Ishikawa (cell line): ENCODE measurements at regions not wholly inside any gene's neighbourhood (a gene's known extent, or its start where the extent isn't known, plus 50 kb on each side); places are given as distances from the start of the nearest gene placed in this dataset.

Experiments used
- CEBPB ChIP-seq: IDR thresholded peaks from 2 replicates; pipeline ENCODE4 v1.6.1; 2012
- EGR1 ChIP-seq: IDR thresholded peaks from 2 replicates; pipeline ENCODE4 v1.6.1; 2012
- FOXM1 ChIP-seq: IDR thresholded peaks from 2 replicates; pipeline ENCODE4 v1.6.1; 2012; ENCODE audit warnings: low read depth, borderline replicate concordance
- MAX ChIP-seq: IDR thresholded peaks from 2 replicates; pipeline ENCODE4 v1.6.1; 2012
- NFIC ChIP-seq: IDR thresholded peaks from 2 replicates; pipeline ENCODE4 v1.6.1; 2012
- REST ChIP-seq: IDR thresholded peaks from 2 replicates; pipeline ENCODE4 v1.6.1; 2012; ENCODE audit warnings: low read depth, mild to moderate bottlenecking
- TAF1 ChIP-seq: IDR thresholded peaks from 2 replicates; pipeline ENCODE4 v1.6.1; 2012; ENCODE audit warnings: low read depth, mild to moderate bottlenecking
- TEAD4 ChIP-seq: IDR thresholded peaks from 2 replicates; pipeline ENCODE4 v1.6.1; 2012
- USF1 ChIP-seq: IDR thresholded peaks from 2 replicates; pipeline ENCODE4 v1.6.1; 2012
- YY1 ChIP-seq: IDR thresholded peaks from 2 replicates; pipeline ENCODE4 v1.6.1; 2012; ENCODE audit warnings: low read depth

- TF ChIP-seq NFIC (no peak), CEBPB (peak; percentile 97), EGR1 (no peak), TAF1 (no peak), YY1 (no peak), REST (no peak), USF1 (no peak), TEAD4 (no peak), FOXM1 (no peak), MAX (no peak)
Measured at GRCh38 chr15:92801774-92802464, 98.2 kb upstream of the CHD2 start.
